Muscle of leg (tissue), 3 donors: ENCODE measurements at regions not wholly inside any gene's neighbourhood (a gene's known extent, or its start where the extent isn't known, plus 50 kb on each side); places are given as distances from the start of the nearest gene placed in this dataset.
A peak's percentile ranks its signal among the peaks of the same experiment; 100 is the strongest.

Experiments used
- DNase-seq: peaks from one replicate; pipeline ENCODE4 v3.0.0; 2013
- H3K27ac ChIP-seq: one replicate; pipeline ENCODE4 v1.5.1; 2013; ENCODE audit warnings: mild to moderate bottlenecking, low read length, control low read depth
- H3K27me3 ChIP-seq: one replicate; pipeline ENCODE4 v1.6.1; 2013; ENCODE audit warnings: low read length; ENCODE audit not compliant: control insufficient read depth, insufficient read depth
- H3K36me3 ChIP-seq: one replicate; pipeline ENCODE4 v1.6.1; 2013; ENCODE audit warnings: low read length; ENCODE audit not compliant: control insufficient read depth, insufficient read depth
- H3K4me1 ChIP-seq: one replicate; pipeline ENCODE4 v1.6.1; 2013; ENCODE audit warnings: low read length; ENCODE audit not compliant: control insufficient read depth, insufficient read depth
- H3K4me3 ChIP-seq: one replicate; pipeline ENCODE4 v1.5.1; 2013; ENCODE audit warnings: low read length, control low read depth
- H3K9me3 ChIP-seq: replicated peaks from 2 replicates; pipeline ENCODE4 v1.6.1; 2013; ENCODE audit warnings: low read depth, low read length; ENCODE audit not compliant: control insufficient read depth
- WGBS: methylation state at CpG from one replicate; pipeline ENCODE4 v1.1.5; 2013; ENCODE audit warnings: missing lambda C conversion rate; ENCODE audit not compliant: insufficient coverage; 5-methylcytosine and 5-hydroxymethylcytosine counted together

DNA sequence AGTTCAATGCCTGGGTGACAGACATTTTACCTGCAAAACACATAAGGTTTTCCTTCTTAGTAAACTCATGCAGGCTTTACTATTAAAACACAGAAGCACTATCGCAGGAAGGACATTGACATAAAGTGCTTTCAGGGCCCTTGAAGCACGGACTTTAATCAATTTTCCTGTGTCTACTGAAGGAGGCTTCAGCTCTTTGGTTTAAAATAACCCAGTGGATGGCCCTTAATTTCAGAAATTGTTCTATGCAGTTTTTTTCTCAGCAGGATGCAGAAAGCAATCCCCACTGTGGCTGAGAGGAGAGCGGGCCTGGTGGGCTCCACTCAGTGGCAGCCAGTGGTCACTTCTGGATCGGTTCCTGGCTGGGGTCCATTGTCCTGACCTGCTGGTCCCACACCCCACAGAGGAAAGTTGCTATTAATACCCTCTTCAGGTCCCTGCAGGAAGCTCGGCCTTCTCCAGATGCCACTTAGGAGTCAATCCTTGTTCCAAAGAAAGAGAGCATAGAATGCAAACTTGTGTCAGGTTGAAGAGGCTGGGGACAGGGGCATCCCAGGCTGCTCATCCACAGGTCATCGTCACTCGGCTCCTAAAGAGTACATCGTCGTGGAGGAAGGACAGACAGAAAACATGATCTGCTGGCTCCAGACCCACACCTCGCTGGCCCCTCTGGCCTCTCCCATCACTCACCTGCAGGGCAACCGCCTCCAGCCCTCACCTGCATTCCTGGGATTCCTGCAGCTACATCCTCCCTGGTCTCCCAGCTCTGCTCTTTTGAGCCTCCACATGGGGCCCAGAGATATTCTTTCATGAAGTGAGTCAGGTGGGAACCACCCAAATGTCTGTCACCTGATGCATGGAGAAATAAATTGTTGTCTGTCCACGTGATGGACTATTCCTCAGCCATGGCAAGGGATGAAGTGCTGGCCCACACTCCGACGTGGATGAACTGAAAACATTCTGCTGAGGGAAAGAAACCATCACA, 153.1 kb downstream of the PSMG1 start:
- Histone ChIP-seq H3K27ac (peak overlapping the region; percentile 78), H3K4me1 (peaks cover 25% of the 10 kb centered on the region), H3K27me3 (no peaks in the 10 kb centered on the region), H3K36me3 (no peaks in the 10 kb centered on the region), H3K9me3 (peaks cover 11% of the 10 kb centered on the region), H3K4me3 (no peak overlapping the region)
- DNase-seq: no peak
- 67% methylated on average over 12 of the region's 14 CpGs for WGBS

DNA sequence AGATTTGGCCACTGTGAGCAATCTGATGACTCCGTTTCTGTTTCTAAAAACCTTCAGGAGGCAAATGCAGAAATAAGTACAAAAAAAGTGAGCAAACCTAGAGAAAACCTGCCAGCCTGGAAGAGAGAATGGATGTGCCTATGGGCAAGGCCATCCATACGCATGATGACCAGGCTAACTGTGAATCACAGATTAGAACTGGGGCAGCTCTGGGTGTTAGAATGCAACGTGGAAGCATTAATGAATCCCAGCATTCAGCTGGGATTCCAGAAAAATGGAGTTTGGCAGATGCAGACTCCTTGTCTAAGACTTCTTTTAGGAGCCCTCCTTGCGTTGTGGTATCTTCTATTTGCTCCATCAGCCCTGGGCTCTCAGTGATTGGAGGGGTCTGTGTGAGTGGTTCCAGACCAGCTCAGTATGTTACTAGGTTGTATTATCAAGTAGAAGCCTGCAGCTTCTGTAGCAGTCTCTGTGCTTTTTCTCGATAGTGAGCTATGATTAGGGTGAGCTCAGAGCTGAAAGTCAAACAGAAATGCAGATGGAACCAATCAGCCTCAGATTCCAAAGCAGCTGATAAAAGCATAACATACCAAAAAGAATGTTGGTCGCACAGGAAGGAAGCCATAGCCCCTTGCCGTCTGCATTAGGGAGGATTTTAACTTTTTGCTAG, 154.0 kb downstream of the PSMG1 start:
- Histone ChIP-seq H3K27ac (peak overlapping the region; percentile 26), H3K4me1 (peaks cover 23% of the 10 kb centered on the region), H3K4me3 (no peak overlapping the region), H3K36me3 (no peaks in the 10 kb centered on the region), H3K27me3 (no peaks in the 10 kb centered on the region), H3K9me3 (peaks cover 13% of the 10 kb centered on the region)
- peak; percentile 64 for DNase-seq
- 58% methylated on average over 4 of the region's 7 CpGs for WGBS

DNA sequence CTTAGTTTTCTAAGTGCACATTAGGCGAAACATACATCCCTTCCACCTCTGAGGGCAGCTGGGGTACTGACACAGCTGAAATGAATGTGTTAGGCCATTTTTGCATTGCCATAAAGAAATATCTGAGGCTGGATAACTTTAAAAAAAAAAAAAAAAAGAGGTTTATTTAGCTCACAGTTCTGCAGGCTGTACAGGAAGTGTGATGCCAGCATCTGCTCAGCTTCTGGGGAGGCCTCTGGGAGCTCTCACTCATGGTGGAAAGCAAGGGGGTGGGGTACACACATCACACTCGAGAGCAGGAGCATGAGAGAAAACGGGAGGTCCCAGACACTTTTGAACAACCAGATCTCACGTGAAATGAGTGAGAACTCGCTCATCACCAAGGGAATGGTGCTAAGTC, 158.1 kb downstream of the PSMG1 start:
- WGBS: 100% methylated on average over 4 of the region's 5 CpGs
- Histone ChIP-seq H3K9me3 (peaks cover 13% of the 10 kb centered on the region), H3K4me1 (peaks cover 51% of the 10 kb centered on the region), H3K4me3 (no peak overlapping the region), H3K27ac (no peak overlapping the region), H3K36me3 (no peaks in the 10 kb centered on the region), H3K27me3 (no peaks in the 10 kb centered on the region)
- DNase-seq: no peak

DNA sequence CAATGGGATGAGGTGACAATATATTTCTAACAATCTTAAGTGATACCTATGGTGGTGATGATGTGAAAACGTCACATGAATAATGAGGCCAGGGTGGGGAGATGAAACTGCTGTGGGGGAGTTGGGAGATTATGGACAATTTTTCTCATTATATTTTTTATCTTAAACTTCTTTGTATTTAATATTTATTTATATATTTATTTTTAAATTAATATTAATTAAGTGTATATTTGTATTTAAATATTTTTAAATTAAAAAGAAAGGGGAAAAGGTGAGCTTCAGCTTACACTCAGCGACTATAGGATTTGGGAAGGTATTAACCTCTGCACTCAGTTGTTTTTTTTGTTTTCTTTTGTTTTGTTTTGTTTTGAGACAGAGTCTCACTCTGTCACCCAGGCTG, 158.7 kb downstream of the PSMG1 start:
- H3K27me3 ChIP-seq: no peaks in the 10 kb centered on the region
- peaks cover 13% of the 10 kb centered on the region for H3K9me3 ChIP-seq
- H3K27ac ChIP-seq: no peak overlapping the region
- H3K4me1 ChIP-seq: peaks cover 47% of the 10 kb centered on the region
- no peak overlapping the region for H3K4me3 ChIP-seq
- DNase-seq: no peak
- no peaks in the 10 kb centered on the region for H3K36me3 ChIP-seq
- WGBS: no CpG with 5 or more reads among the region's 2 CpGs

DNA sequence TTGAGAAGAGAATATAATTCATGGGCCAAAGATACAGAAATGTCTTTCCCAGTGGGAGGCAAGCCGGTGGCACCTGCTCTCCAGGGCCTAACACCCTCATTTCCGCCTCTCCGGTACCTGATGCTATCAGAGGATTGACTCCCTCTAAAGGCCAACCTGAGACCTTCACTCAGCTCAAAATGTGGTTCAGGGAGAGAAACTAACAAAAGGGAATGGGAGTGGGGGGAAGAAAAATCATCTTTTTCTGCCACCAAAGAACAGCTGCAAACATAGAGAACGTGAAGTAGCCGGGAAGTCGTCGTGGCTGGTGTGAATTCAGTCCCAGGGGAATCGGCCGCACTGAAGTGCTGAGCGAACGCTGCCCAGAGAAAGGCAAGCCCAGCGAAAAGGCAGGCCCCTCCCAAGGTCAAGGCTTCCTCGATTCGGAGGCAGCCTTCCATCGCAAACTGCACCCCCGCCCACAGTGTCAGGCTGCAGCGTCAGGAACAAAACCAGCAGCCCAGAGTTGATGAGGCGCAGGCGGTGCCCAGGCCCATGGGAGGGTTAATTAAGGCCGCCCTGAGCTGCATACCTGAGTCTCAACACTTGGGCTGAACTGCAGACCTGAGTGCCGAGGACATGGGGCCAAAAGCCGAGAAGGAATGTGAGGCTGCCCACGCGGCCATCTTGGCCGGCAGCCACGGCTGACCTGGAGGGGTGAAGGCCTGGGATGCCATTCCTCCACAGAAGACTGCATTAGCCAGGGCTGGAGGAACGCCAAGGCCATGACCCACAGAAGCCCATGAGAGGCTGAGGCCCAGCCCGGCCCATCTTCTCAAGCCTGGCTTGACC, 160.2 kb downstream of the PSMG1 start:
- WGBS: 26% methylated on average over 25 of the region's 28 CpGs
- peaks cover 36% of the 10 kb centered on the region for H3K4me1 ChIP-seq
- H3K36me3 ChIP-seq: no peaks in the 10 kb centered on the region
- DNase-seq: peak; percentile 71
- peak overlapping the region; percentile 62 for H3K27ac ChIP-seq
- H3K9me3 ChIP-seq: peaks cover 13% of the 10 kb centered on the region
- no peak overlapping the region for H3K4me3 ChIP-seq
- H3K27me3 ChIP-seq: no peaks in the 10 kb centered on the region

DNA sequence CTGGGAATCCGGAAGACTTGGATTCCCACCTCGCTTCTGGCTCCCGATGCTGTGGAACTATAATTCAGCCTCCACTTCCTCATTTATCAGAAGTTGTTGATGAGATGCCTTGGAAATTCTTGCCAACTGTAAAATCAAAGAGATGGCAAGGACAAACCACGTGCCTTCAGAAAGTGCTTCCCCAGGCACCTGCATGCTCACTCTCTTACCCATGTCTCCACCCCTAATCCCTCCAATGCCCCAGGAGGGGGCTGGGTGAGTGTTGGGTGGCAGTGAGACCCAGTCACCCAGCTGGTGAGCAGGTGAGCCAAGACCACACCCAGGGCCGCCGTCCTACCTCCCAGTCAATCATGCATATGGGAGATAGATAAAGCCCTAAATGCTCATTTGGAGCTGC, 160.8 kb downstream of the PSMG1 start:
- Histone ChIP-seq H3K27ac (peak overlapping the region; percentile 62), H3K36me3 (no peaks in the 10 kb centered on the region)

DNA sequence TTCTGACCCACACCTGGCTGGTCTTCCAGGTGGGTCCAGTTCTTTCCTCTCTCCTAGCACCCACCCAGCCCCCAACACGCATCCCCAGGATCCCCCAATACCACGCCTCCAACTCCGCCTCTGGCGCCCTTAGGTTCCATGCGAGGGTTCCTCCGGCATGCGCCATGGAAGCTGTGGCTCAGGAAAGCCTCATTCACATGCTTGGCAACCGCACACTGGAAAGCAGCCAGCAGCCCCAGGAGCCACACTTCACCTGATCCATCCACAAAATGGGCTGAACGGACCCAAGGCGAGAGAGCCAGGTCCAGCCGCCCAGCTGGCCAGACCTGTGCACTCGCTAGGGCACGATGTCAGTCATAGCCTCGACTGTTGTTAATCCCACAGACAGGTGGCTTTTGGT, 161.2 kb downstream of the PSMG1 start:
- peak overlapping the region; percentile 13 for H3K27ac ChIP-seq
- 85% methylated on average over 12 of the region's 14 CpGs for WGBS
- H3K4me1 ChIP-seq: peaks cover 36% of the 10 kb centered on the region
- no peak for DNase-seq
- no peaks in the 10 kb centered on the region for H3K36me3 ChIP-seq
- H3K4me3 ChIP-seq: no peak overlapping the region
- no peaks in the 10 kb centered on the region for H3K27me3 ChIP-seq
- H3K9me3 ChIP-seq: peaks cover 9% of the 10 kb centered on the region

More for the DNA sequence above, 160.8 kb downstream of the PSMG1 start:
- WGBS: no CpG with 5 or more reads among the region's 6 CpGs
- no peaks in the 10 kb centered on the region for H3K27me3 ChIP-seq
- peaks cover 36% of the 10 kb centered on the region for H3K4me1 ChIP-seq
- DNase-seq: no peak
- H3K4me3 ChIP-seq: no peak overlapping the region
- peaks cover 9% of the 10 kb centered on the region for H3K9me3 ChIP-seq

DNA sequence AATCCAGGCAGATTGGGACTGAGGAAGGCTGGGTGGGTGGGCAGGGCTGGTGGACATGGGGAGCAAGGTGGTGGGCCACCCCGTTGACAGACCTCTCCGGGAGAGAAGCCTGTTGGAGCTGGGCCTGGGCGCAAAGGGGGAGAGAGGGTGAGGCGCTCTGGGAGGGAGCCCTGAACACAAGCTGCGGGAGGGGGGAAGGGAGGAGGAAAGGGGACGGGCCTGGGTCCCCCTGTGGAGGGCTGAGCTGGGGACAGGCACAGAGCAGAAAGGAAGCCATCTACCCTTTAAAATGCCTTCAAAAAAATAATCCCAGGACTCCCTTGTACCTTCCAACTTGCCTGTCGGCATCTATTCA, 161.8 kb downstream of the PSMG1 start:
- H3K27ac ChIP-seq: no peak overlapping the region
- peaks cover 9% of the 10 kb centered on the region for H3K9me3 ChIP-seq
- no peak for DNase-seq
- no peaks in the 10 kb centered on the region for H3K36me3 ChIP-seq
- H3K4me3 ChIP-seq: no peak overlapping the region
- 64% methylated on average over 3 of the region's 7 CpGs for WGBS
- H3K4me1 ChIP-seq: peaks cover 36% of the 10 kb centered on the region
- H3K27me3 ChIP-seq: no peaks in the 10 kb centered on the region

DNA sequence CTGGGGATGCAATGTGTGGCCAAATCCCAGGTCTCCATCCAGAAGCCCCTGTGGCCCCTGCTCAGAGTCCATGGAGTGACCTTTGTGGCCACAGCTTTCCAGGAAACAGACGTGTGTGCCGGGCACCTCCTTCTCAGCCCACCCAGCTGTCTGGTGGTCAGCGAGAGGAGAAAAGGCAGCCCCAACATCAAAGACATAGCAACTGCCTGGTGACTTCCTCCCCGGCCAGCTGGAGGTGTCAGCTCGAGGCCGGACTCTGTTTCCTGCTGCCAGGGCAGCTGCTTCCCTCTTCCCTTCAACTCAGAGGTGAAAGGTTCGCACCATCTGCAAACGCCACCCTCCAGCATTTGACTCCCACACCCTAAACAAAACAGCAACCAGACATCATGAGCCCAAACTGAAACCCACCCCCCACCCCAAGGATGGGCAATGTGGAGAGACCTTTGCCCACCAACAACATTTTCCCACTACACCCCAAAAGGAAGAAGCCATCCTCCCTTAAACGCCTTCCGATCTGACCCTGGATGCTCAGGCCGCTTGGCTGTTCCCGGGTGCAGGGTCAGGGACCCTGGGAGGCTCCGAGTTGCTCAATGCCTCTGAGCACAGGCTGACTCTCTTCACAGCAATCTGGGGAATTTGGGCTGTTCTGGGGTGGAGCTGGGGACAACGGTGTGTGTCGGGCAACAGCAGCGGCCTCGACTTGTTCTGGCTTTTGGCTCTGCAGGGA, 162.3 kb downstream of the PSMG1 start:
- H3K36me3 ChIP-seq: no peaks in the 10 kb centered on the region
- H3K27me3 ChIP-seq: no peaks in the 10 kb centered on the region
- peaks cover 36% of the 10 kb centered on the region for H3K4me1 ChIP-seq
- H3K9me3 ChIP-seq: peaks cover 9% of the 10 kb centered on the region
- WGBS: 61% methylated on average over 13 of the region's 17 CpGs
- peak overlapping the region; percentile 51 for H3K27ac ChIP-seq
- no peak overlapping the region for H3K4me3 ChIP-seq
- DNase-seq: peak; percentile 62
